Mesenchymal stem cell (in vitro differentiated cells and primary cell): ENCODE measurements at regions not wholly inside any gene's neighbourhood (a gene's known extent, or its start where the extent isn't known, plus 50 kb on each side); places are given as distances from the start of the nearest gene placed in this dataset.

Experiments
- DNase-seq: peaks from one replicate; pipeline ENCODE4 v3.0.0-alpha.2; 2013
- H2AFZ ChIP-seq: one replicate; pipeline ENCODE4 v1.6.1; 2013; ENCODE audit warnings: low read depth, mild to moderate bottlenecking, control low read depth, inconsistent platforms, low read length, moderate library complexity
- H2AK5ac ChIP-seq: 2 replicates; pipeline ENCODE4 v1.6.1; 2013; ENCODE audit warnings: low read length, moderate library complexity, mild to moderate bottlenecking, inconsistent platforms; ENCODE audit not compliant: severe bottlenecking
- H2BK120ac ChIP-seq: one replicate; pipeline ENCODE4 v1.6.1; 2013; ENCODE audit warnings: low read depth, mild to moderate bottlenecking, inconsistent platforms, low read length, moderate library complexity
- H2BK12ac ChIP-seq, 2 experiments: one replicate each; pipeline ENCODE4 v1.6.1; 2013; ENCODE audit warnings: inconsistent platforms in 2 of 2, low read length in 2 of 2, mild to moderate bottlenecking in 2 of 2, moderate library complexity in 2 of 2, control low read depth in 1 of 2
- H2BK15ac ChIP-seq: one replicate; pipeline ENCODE4 v1.6.1; 2013; ENCODE audit warnings: mild to moderate bottlenecking, low read depth, inconsistent platforms; ENCODE audit not compliant: poor library complexity, severe bottlenecking
- H2BK5ac ChIP-seq: 2 replicates; pipeline ENCODE4 v1.6.1; 2013; ENCODE audit warnings: low read depth, mild to moderate bottlenecking, low read length, control low read depth, inconsistent platforms; ENCODE audit not compliant: poor library complexity, severe bottlenecking
- H3K14ac ChIP-seq, 2 experiments: one replicate each; pipeline ENCODE4 v1.6.1; 2013; ENCODE audit warnings: inconsistent platforms in 2 of 2, low read length in 2 of 2, control low read depth in 1 of 2, mild to moderate bottlenecking in 1 of 2, moderate library complexity in 1 of 2
- H3K18ac ChIP-seq, 2 experiments: one replicate each; pipeline ENCODE4 v1.6.1; 2013; ENCODE audit warnings: inconsistent platforms in 2 of 2, low read length in 2 of 2, control low read depth in 1 of 2, low read depth in 1 of 2, mild to moderate bottlenecking in 1 of 2
- H3K23ac ChIP-seq, 2 experiments: one replicate each; pipeline ENCODE4 v1.6.1; 2013; ENCODE audit warnings: inconsistent platforms in 2 of 2, low read length in 2 of 2, mild to moderate bottlenecking in 2 of 2, moderate library complexity in 2 of 2, control low read depth in 1 of 2
- H3K27ac ChIP-seq: 2 replicates; pipeline ENCODE4 v1.5.1; 2013; ENCODE audit warnings: mild to moderate bottlenecking, moderate library complexity, low read length, control low read depth, inconsistent platforms; ENCODE audit not compliant: poor library complexity, severe bottlenecking
- H3K27me3 ChIP-seq, 2 experiments: 2 replicates each; pipeline versions ENCODE4 v1.6.1 to v1.7.0; 2013; ENCODE audit warnings: low read length in 2 of 2, mild to moderate bottlenecking in 2 of 2, moderate library complexity in 2 of 2, control low read depth in 1 of 2, inconsistent platforms in 1 of 2; ENCODE audit not compliant: control insufficient read depth in 1 of 2, insufficient read depth in 1 of 2
- H3K36me3 ChIP-seq, 2 experiments: 2 replicates each; pipeline versions ENCODE4 v1.6.1 to v1.7.0; 2013; ENCODE audit warnings: low read length in 2 of 2, control low read depth in 1 of 2, inconsistent platforms in 1 of 2, low read depth in 1 of 2, mild to moderate bottlenecking in 1 of 2; ENCODE audit not compliant: insufficient read depth in 2 of 2, control insufficient read depth in 1 of 2
- H3K4ac ChIP-seq, 2 experiments: one replicate each; pipeline ENCODE4 v1.6.1; 2013; ENCODE audit warnings: inconsistent platforms in 2 of 2, low read length in 2 of 2, mild to moderate bottlenecking in 2 of 2, moderate library complexity in 2 of 2, control low read depth in 1 of 2, low read depth in 1 of 2
- H3K4me1 ChIP-seq: 2 replicates; pipeline ENCODE4 v1.6.1; 2013; ENCODE audit warnings: low read depth, low read length, control low read depth; ENCODE audit not compliant: control insufficient read depth, insufficient read depth
- H3K4me2 ChIP-seq: 2 replicates; pipeline ENCODE4 v1.6.1; 2013; ENCODE audit warnings: low read length, mild to moderate bottlenecking, inconsistent platforms; ENCODE audit not compliant: poor library complexity, severe bottlenecking
- H3K4me3 ChIP-seq, 2 experiments: 2 replicates each; pipeline versions ENCODE4 v1.5.1 to v1.7.0; 2013; ENCODE audit warnings: low read length in 2 of 2, mild to moderate bottlenecking in 2 of 2, control low read depth in 1 of 2, low read depth in 1 of 2; ENCODE audit not compliant: insufficient read depth in 1 of 2
- H3K79me1 ChIP-seq: replicated peaks from 2 replicates; pipeline ENCODE4 v1.6.1; 2013; ENCODE audit warnings: mild to moderate bottlenecking, control low read depth, low read length, inconsistent platforms; ENCODE audit not compliant: poor library complexity, severe bottlenecking
- H3K9ac ChIP-seq: 2 replicates; pipeline ENCODE4 v1.7.0; 2013; ENCODE audit warnings: mild to moderate bottlenecking, low read length, moderate library complexity
- H3K9me3 ChIP-seq: 2 replicates; pipeline ENCODE4 v1.7.0; 2013; ENCODE audit warnings: mild to moderate bottlenecking, low read length; ENCODE audit not compliant: control insufficient read depth
- H4K8ac ChIP-seq: one replicate; pipeline ENCODE4 v1.6.1; 2013; ENCODE audit warnings: inconsistent platforms, mild to moderate bottlenecking, low read length, moderate library complexity
- H4K91ac ChIP-seq: one replicate; pipeline ENCODE4 v1.6.1; 2013; ENCODE audit warnings: mild to moderate bottlenecking, low read length, inconsistent platforms
- WGBS: methylation state at CpG from one replicate; pipeline ENCODE4 v1.1.7; 2013; ENCODE audit warnings: mixed read lengths; 5-methylcytosine and 5-hydroxymethylcytosine counted together

DNA sequence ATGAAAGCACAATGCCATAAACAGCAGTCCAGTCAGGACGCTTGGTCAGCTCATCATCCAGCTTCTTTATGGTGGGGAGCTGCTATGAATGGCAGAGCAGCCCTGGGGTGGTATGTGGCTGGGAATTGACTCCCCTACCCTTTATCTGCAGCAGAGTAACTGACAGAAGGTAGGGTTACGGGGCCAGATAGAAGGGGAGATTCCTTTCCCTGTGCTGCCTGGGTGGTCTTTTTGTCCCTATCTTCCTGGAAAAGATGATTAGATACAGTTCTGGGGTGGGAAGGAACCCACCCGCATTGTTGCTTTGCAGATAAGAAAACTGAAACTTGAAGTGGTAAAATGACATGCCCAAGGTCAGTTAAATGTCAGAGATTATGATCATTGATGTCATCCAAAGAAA is 405.5 kb downstream of the ARHGEF28 start:
- Histone ChIP-seq H3K9ac (no peak overlapping the region), H3K9me3 (no peaks in the 10 kb centered on the region), H2BK120ac (no peak overlapping the region), H3K36me3 (no peaks in the 10 kb centered on the region), H3K4me2 (no peak overlapping the region), H3K79me1 (no peaks in the 10 kb centered on the region), H3K14ac (no peak overlapping the region), H2AK5ac (no peak overlapping the region), H2BK15ac (no peak overlapping the region), H4K91ac (no peak overlapping the region), H3K4me3 (no peak overlapping the region), H2AFZ (no peak overlapping the region), H2BK5ac (no peak overlapping the region), H3K23ac (no peak overlapping the region), H3K18ac (no peak overlapping the region), H2BK12ac (no peak overlapping the region), H4K8ac (no peak overlapping the region), H3K4ac (no peak overlapping the region), H3K27me3 (no peaks in the 10 kb centered on the region), H3K4me1 (peaks cover 5% of the 10 kb centered on the region), H3K27ac (no peak overlapping the region)
- no peak for DNase-seq
- 81% methylated on average over 3 of the region's 3 CpGs for WGBS

DNA sequence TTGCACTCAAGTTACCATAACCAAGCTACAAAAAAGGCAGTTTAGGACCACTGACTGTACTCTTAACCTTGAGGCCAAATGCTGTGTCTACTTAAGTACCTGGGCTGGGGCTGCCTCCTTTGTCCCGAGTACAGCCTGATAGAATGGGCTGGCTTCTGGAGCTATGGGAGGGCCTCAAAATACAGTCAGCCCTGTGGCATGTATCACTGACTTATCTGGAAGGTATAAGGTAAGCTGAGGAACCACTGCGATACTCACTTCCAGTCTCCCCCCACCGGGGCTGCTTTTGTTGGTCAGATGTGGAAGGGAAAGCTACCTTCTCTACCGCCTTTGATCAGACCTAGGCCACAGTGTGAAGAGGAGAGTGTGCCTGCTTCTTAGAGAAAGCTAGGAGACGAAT is 404.8 kb downstream of the ARHGEF28 start:
- Histone ChIP-seq H3K4me3 (no peak overlapping the region), H4K91ac (no peak overlapping the region), H3K4me1 (peaks cover 5% of the 10 kb centered on the region), H2BK15ac (no peak overlapping the region), H2AFZ (no peak overlapping the region), H3K9ac (no peak overlapping the region), H3K18ac (no peak overlapping the region), H3K14ac (no peak overlapping the region), H3K27me3 (no peaks in the 10 kb centered on the region), H2BK12ac (peak overlapping the region in 1 of 2 experiments; percentile 18), H2BK120ac (no peak overlapping the region), H3K36me3 (no peaks in the 10 kb centered on the region), H4K8ac (no peak overlapping the region), H2AK5ac (no peak overlapping the region), H3K23ac (no peak overlapping the region), H3K79me1 (no peaks in the 10 kb centered on the region), H3K4ac (no peak overlapping the region), H2BK5ac (no peak overlapping the region), H3K4me2 (no peak overlapping the region), H3K27ac (no peak overlapping the region), H3K9me3 (no peaks in the 10 kb centered on the region)
- DNase-seq = no peak
- WGBS = 98% methylated on average over 5 of the region's 5 CpGs

DNA sequence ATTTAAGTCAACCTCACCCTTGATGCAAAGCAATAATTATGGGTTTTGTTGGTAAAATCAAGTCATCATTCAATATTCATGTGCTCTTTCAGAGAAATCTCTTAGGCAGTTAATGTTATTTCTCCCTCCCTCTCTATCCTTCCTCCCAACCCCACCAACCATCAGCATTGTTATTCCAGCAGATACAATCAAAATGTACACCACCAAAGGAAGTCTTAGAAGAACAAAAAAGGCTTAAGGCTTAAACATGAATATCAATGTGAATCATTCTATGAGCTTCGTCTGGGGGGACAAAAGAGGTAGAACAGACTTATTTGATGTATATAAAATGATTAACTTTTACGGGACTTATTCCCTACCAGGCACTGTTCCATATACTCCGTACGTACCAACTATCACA is 404.4 kb downstream of the ARHGEF28 start:
- H3K79me1 ChIP-seq = no peaks in the 10 kb centered on the region
- H2BK5ac ChIP-seq = no peak overlapping the region
- H3K4me1 ChIP-seq = peaks cover 3% of the 10 kb centered on the region
- no peak overlapping the region for H2BK12ac ChIP-seq
- no peak overlapping the region for H3K27ac ChIP-seq
- H3K9me3 ChIP-seq = no peaks in the 10 kb centered on the region
- no peak overlapping the region for H2AFZ ChIP-seq
- DNase-seq = no peak
- no peak overlapping the region for H3K4me2 ChIP-seq
- no peak overlapping the region for H2BK15ac ChIP-seq
- H3K18ac ChIP-seq = no peak overlapping the region
- no peaks in the 10 kb centered on the region for H3K27me3 ChIP-seq
- no peak overlapping the region for H2BK120ac ChIP-seq
- H4K91ac ChIP-seq = no peak overlapping the region
- H3K23ac ChIP-seq = no peak overlapping the region
- no peak overlapping the region for H3K14ac ChIP-seq
- H2AK5ac ChIP-seq = no peak overlapping the region
- 60% methylated on average over 1 of the region's 4 CpGs for WGBS
- H3K4ac ChIP-seq = no peak overlapping the region
- H3K36me3 ChIP-seq = no peaks in the 10 kb centered on the region
- H3K4me3 ChIP-seq = no peak overlapping the region
- no peak overlapping the region for H3K9ac ChIP-seq
- H4K8ac ChIP-seq = no peak overlapping the region

DNA sequence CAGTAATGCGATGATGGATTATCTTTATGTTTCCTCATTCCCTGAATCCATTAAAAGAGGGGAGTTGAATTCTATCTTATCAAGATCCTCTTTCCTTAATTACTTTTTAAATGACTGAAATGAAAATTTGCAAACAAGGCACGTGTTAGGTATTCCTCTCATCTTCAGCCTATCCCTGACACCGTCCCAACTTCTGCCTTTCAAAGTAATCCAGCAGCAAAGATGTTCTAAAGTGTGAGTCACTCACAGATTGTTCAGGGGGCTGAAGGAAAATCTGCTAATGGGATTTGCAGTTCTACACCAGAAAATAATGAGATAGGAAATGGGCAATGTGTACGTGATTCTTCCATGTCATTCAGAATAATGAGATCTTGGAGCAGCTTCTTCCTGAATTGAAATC is 403.0 kb downstream of the ARHGEF28 start:
- Histone ChIP-seq H3K4ac (no peak overlapping the region), H3K4me3 (no peak overlapping the region), H3K4me2 (no peak overlapping the region), H2BK15ac (no peak overlapping the region), H3K36me3 (no peaks in the 10 kb centered on the region), H2BK12ac (no peak overlapping the region), H3K9me3 (no peaks in the 10 kb centered on the region), H3K18ac (no peak overlapping the region), H4K8ac (no peak overlapping the region), H3K14ac (no peak overlapping the region), H3K27ac (no peak overlapping the region), H3K9ac (no peak overlapping the region), H2BK120ac (no peak overlapping the region), H2AFZ (no peak overlapping the region), H3K79me1 (no peaks in the 10 kb centered on the region), H2AK5ac (no peak overlapping the region), H2BK5ac (no peak overlapping the region), H3K27me3 (no peaks in the 10 kb centered on the region), H3K4me1 (no peaks in the 10 kb centered on the region), H4K91ac (no peak overlapping the region), H3K23ac (no peak overlapping the region)
- 57% methylated on average over 3 of the region's 4 CpGs for WGBS
- DNase-seq = no peak
